ENCODE measurements at regions not wholly inside any gene's neighbourhood (a gene's known extent, or its start where the extent isn't known, plus 50 kb on each side); places are given as distances from the start of the nearest gene placed in this dataset.

- Histone ChIP-seq H3K27me3 (ENCODE audit: insufficient read depth, low read length) (no peaks in the 10 kb centered on the region), H3K27ac (ENCODE audit: low read depth, low read length) (no peak overlapping the region), H3K9me3 (ENCODE audit: control insufficient read depth in 1 of 2, low read length in 2 of 2) (no peaks in the 10 kb centered on the region), H3K36me3 (ENCODE audit: insufficient read depth, low read length) (no peaks in the 10 kb centered on the region), H3K4me3 (ENCODE audit: low read length in 2 of 2) (no peak overlapping the region), H3K4me1 (ENCODE audit: insufficient read depth, low read length) (no peaks in the 10 kb centered on the region)
- intact Hi-C loops (cut with micrococcal nuclease) = no loop called here
- no peaks in the 10 kb centered on the region for H3K4me1 Mint-ChIP-seq
- no peaks in the 10 kb centered on the region for H3K27me3 Mint-ChIP-seq
- ChIA-PET POLR2A (ENCODE audit: partially characterized antibody) (no interaction called here), CTCF (ENCODE audit: partially characterized antibody) (interaction anchor here (1.2 kb wide), 1 partner anchor 470 kb away, joined by 4 read pairs; no protein-coding TSS in a partner anchor)
- DNase-seq = no peak
- no peaks in the 10 kb centered on the region for H3K36me3 Mint-ChIP-seq
- H3K27ac Mint-ChIP-seq = no peak overlapping the region
- H3K4me3 Mint-ChIP-seq = no peak overlapping the region
- no peaks in the 10 kb centered on the region for H3K9me3 Mint-ChIP-seq
These were observed 326.0 kb downstream of the CRPPA start for GRCh38 chr7:16095171-16095950.

DNA sequence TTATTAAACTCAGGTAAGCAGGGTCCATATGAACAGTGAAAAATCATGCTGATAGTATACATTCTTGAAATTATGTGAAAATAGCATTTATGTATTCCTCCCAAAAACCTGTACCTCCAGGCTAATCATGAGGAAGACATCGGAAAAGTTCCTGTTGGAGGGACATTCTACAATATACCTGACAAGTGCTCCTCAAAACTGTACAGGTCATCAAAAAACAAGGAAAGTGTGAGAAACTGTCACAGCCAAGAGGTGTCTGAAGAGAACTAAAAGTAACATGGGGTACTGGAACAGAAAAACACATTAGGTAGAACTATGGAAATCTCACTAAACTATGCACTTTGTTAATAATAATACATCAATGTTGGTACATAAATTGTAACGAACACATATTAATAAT, 326.7 kb downstream of the CRPPA start:
- intact Hi-C loops (cut with micrococcal nuclease) = no loop called here
- no peaks in the 10 kb centered on the region for H3K4me1 ChIP-seq (ENCODE audit: insufficient read depth, low read length)
- Mint-ChIP-seq H3K27me3 (no peaks in the 10 kb centered on the region), H3K4me1 (no peaks in the 10 kb centered on the region), H3K9me3 (peaks cover 0 to 2% (median 0%) of the 10 kb centered on the region in 8 donors), H3K27ac (no peak overlapping the region), H3K36me3 (no peaks in the 10 kb centered on the region), H3K4me3 (no peak overlapping the region)
- ChIA-PET CTCF (ENCODE audit: partially characterized antibody) (no interaction called here), POLR2A (ENCODE audit: partially characterized antibody) (no interaction called here)
- no peaks in the 10 kb centered on the region for H3K36me3 ChIP-seq (ENCODE audit: insufficient read depth, low read length)
- no peak for DNase-seq
- H3K4me3 ChIP-seq (ENCODE audit: low read length in 2 of 2) = no peak overlapping the region
- no peaks in the 10 kb centered on the region for H3K27me3 ChIP-seq (ENCODE audit: insufficient read depth, low read length)
- no peak overlapping the region for H3K27ac ChIP-seq (ENCODE audit: low read depth, low read length)
- no peaks in the 10 kb centered on the region for H3K9me3 ChIP-seq (ENCODE audit: control insufficient read depth in 1 of 2, low read length in 2 of 2)

GRCh38 chr7:16092711-16093110, 328.6 kb downstream of the CRPPA start:
- intact Hi-C loops (cut with micrococcal nuclease) = no loop called here
- Histone ChIP-seq H3K27ac (ENCODE audit: low read depth, low read length) (no peak overlapping the region), H3K9me3 (ENCODE audit: control insufficient read depth in 1 of 2, low read length in 2 of 2) (no peaks in the 10 kb centered on the region), H3K36me3 (ENCODE audit: insufficient read depth, low read length) (no peaks in the 10 kb centered on the region), H3K27me3 (ENCODE audit: insufficient read depth, low read length) (no peaks in the 10 kb centered on the region), H3K4me1 (ENCODE audit: insufficient read depth, low read length) (no peaks in the 10 kb centered on the region), H3K4me3 (ENCODE audit: low read length in 2 of 2) (no peak overlapping the region)
- H3K36me3 Mint-ChIP-seq = no peaks in the 10 kb centered on the region
- H3K27me3 Mint-ChIP-seq = no peaks in the 10 kb centered on the region
- no peaks in the 10 kb centered on the region for H3K4me1 Mint-ChIP-seq
- no peak overlapping the region for H3K4me3 Mint-ChIP-seq
- H3K27ac Mint-ChIP-seq = peak overlapping the region in 1 of 7 donors; percentile 61
- no peak for DNase-seq
- H3K9me3 Mint-ChIP-seq = peaks cover 0 to 2% (median 0%) of the 10 kb centered on the region in 8 donors
- POLR2A ChIA-PET (ENCODE audit: partially characterized antibody) = no interaction called here
- CTCF ChIA-PET (ENCODE audit: partially characterized antibody) = interaction anchor here (0.9 kb wide), 1 partner anchor 422 kb away, joined by 3 read pairs; no protein-coding TSS in a partner anchor

- no peak for DNase-seq
- H3K36me3 ChIP-seq (ENCODE audit: insufficient read depth, low read length) = no peaks in the 10 kb centered on the region
- Mint-ChIP-seq H3K4me1 (no peaks in the 10 kb centered on the region), H3K27me3 (no peaks in the 10 kb centered on the region), H3K9me3 (peaks cover 0 to 2% (median 0%) of the 10 kb centered on the region in 8 donors), H3K36me3 (no peaks in the 10 kb centered on the region), H3K27ac (no peak overlapping the region), H3K4me3 (no peak overlapping the region)
- no peaks in the 10 kb centered on the region for H3K4me1 ChIP-seq (ENCODE audit: insufficient read depth, low read length)
- H3K4me3 ChIP-seq (ENCODE audit: low read length in 2 of 2) = no peak overlapping the region
- intact Hi-C loops (cut with micrococcal nuclease) = no loop called here
- no peak overlapping the region for H3K27ac ChIP-seq (ENCODE audit: low read depth, low read length)
- no peaks in the 10 kb centered on the region for H3K9me3 ChIP-seq (ENCODE audit: control insufficient read depth in 1 of 2, low read length in 2 of 2)
- H3K27me3 ChIP-seq (ENCODE audit: insufficient read depth, low read length) = no peaks in the 10 kb centered on the region
- POLR2A ChIA-PET (ENCODE audit: partially characterized antibody) = no interaction called here
- CTCF ChIA-PET (ENCODE audit: partially characterized antibody) = no interaction called here
These were observed 329.5 kb downstream of the CRPPA start for GRCh38 chr7:16091701-16092310.

DNA sequence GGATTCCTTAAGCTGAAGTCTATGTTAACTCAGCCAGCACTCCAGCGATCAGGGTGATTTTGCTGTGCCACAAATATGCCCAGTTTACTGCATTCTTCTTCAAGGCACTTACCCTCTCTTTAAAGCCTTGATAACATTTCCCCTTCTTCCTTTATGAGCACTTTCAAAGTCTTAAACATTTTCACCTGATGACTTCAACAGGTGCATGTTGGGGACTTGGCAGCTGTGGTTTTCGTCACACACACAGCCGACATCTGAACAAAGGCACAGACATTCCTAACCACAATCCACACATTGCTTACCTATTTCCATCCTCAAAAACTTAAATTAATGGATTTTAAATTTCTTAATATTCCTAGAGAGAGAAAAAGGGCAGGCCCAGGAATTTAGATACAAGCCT, 331.5 kb downstream of the CRPPA start:
- intact Hi-C loops (cut with micrococcal nuclease) = no loop called here

GRCh38 chr7:16089191-16089590, 332.1 kb downstream of the CRPPA start:
- ChIA-PET CTCF (ENCODE audit: partially characterized antibody) (interaction anchor here (0.9 to 1.6 kb wide), 2 partner anchors 11 to 476 kb away, joined by 3 to 4 read pairs; no protein-coding TSS in a partner anchor), POLR2A (ENCODE audit: partially characterized antibody) (interaction anchor here (1.4 kb wide), 1 partner anchor 8 kb away, joined by 3 read pairs; no protein-coding TSS in a partner anchor)
- H3K27me3 ChIP-seq (ENCODE audit: insufficient read depth, low read length) = no peaks in the 10 kb centered on the region
- H3K4me3 ChIP-seq (ENCODE audit: low read length in 2 of 2) = no peak overlapping the region
- H3K4me3 Mint-ChIP-seq = no peak overlapping the region
- no peak overlapping the region for H3K27ac Mint-ChIP-seq
- no peaks in the 10 kb centered on the region for H3K27me3 Mint-ChIP-seq
- peaks cover 0 to 2% (median 0%) of the 10 kb centered on the region in 8 donors for H3K9me3 Mint-ChIP-seq
- no peaks in the 10 kb centered on the region for H3K36me3 ChIP-seq (ENCODE audit: insufficient read depth, low read length)
- no peaks in the 10 kb centered on the region for H3K9me3 ChIP-seq (ENCODE audit: control insufficient read depth in 1 of 2, low read length in 2 of 2)
- no peaks in the 10 kb centered on the region for H3K4me1 ChIP-seq (ENCODE audit: insufficient read depth, low read length)
- intact Hi-C loops (cut with micrococcal nuclease) = no loop called here
- H3K36me3 Mint-ChIP-seq = no peaks in the 10 kb centered on the region
- H3K27ac ChIP-seq (ENCODE audit: low read depth, low read length) = no peak overlapping the region
- no peak for DNase-seq
- H3K4me1 Mint-ChIP-seq = no peaks in the 10 kb centered on the region

More for the DNA sequence above, 331.5 kb downstream of the CRPPA start:
- Mint-ChIP-seq H3K4me3 (no peak overlapping the region), H3K27me3 (no peaks in the 10 kb centered on the region), H3K4me1 (no peaks in the 10 kb centered on the region), H3K9me3 (peaks cover 0 to 2% (median 0%) of the 10 kb centered on the region in 8 donors), H3K36me3 (no peaks in the 10 kb centered on the region), H3K27ac (no peak overlapping the region)
- H3K27me3 ChIP-seq (ENCODE audit: insufficient read depth, low read length) = no peaks in the 10 kb centered on the region
- ChIA-PET CTCF (ENCODE audit: partially characterized antibody) (interaction anchor here (0.6 to 0.9 kb wide), 2 partner anchors 93 to 475 kb away, joined by 3 to 5 read pairs; no protein-coding TSS in a partner anchor), POLR2A (ENCODE audit: partially characterized antibody) (no interaction called here)
- no peak for DNase-seq
- no peaks in the 10 kb centered on the region for H3K4me1 ChIP-seq (ENCODE audit: insufficient read depth, low read length)
- H3K9me3 ChIP-seq (ENCODE audit: control insufficient read depth in 1 of 2, low read length in 2 of 2) = no peaks in the 10 kb centered on the region
- no peaks in the 10 kb centered on the region for H3K36me3 ChIP-seq (ENCODE audit: insufficient read depth, low read length)
- H3K4me3 ChIP-seq (ENCODE audit: low read length in 2 of 2) = no peak overlapping the region
- no peak overlapping the region for H3K27ac ChIP-seq (ENCODE audit: low read depth, low read length)

DNA sequence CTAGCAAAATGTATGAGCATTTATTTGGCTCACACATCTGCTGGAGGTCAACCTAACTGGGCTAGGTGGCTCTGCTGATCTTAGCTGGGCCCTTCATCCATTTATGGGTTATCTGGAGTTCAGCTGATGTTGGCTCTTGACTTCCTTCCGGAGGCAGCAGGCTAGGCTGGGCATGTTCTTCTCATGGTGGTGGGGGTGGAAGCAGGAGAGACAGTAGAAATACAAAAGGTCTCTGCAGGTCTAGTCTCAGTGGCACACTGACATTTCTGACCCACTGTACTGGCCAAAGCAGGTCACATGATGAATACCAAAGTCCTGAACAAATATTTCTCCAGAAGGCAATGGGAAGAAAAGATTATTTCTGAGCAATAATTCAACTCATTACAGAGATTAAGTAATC, 334.6 kb downstream of the CRPPA start:
- H3K4me1 Mint-ChIP-seq = no peaks in the 10 kb centered on the region
- Histone ChIP-seq H3K4me1 (ENCODE audit: insufficient read depth, low read length) (no peaks in the 10 kb centered on the region), H3K27me3 (ENCODE audit: insufficient read depth, low read length) (no peaks in the 10 kb centered on the region), H3K36me3 (ENCODE audit: insufficient read depth, low read length) (no peaks in the 10 kb centered on the region), H3K9me3 (ENCODE audit: control insufficient read depth in 1 of 2, low read length in 2 of 2) (no peaks in the 10 kb centered on the region), H3K4me3 (ENCODE audit: low read length in 2 of 2) (no peak overlapping the region), H3K27ac (ENCODE audit: low read depth, low read length) (no peak overlapping the region)
- H3K27me3 Mint-ChIP-seq = no peaks in the 10 kb centered on the region
- CTCF ChIA-PET (ENCODE audit: partially characterized antibody) = no interaction called here
- POLR2A ChIA-PET (ENCODE audit: partially characterized antibody) = no interaction called here
- intact Hi-C loops (cut with micrococcal nuclease) = no loop called here
- H3K4me3 Mint-ChIP-seq = no peak overlapping the region
- H3K9me3 Mint-ChIP-seq = peaks cover 0 to 2% (median 0%) of the 10 kb centered on the region in 8 donors
- H3K36me3 Mint-ChIP-seq = no peaks in the 10 kb centered on the region
- DNase-seq = no peak
- no peak overlapping the region for H3K27ac Mint-ChIP-seq

Measured in CD4-positive, alpha-beta memory T cell (primary cell).